ENCODE measurements at regions not wholly inside any gene's neighbourhood (a gene's known extent, or its start where the extent isn't known, plus 50 kb on each side); places are given as distances from the start of the nearest gene placed in this dataset.

DNA sequence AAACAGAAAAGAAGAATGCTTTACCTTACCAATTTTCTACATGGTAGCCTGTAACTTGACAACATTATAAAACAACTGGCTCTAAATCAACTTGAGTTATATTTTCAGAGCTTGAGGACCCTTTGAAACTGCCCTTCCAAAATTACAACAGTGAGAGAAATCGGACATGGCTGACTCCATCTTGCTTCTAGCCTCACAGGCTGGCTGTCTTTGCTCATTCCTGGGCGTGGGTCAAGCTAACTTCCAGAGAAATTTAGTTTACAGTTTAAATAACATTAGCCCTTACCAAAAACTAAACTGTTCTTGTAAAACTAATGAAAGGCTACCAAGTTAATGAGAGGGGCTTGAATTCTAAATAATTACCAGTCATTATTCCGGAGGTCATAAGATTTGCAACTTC is 183.4 kb downstream of the AKR1D1 start:
- TF ChIP-seq CTCF (IDR thresholded peaks at IDR 0.05) (no peak), POLR2AphosphoS5 (IDR thresholded peaks at IDR 0.05) (no peak)

All from esophagus muscularis mucosa (tissue), 3 donors.